Astrocyte (in vitro differentiated cells and primary cell): ENCODE measurements at regions not wholly inside any gene's neighbourhood (a gene's known extent, or its start where the extent isn't known, plus 50 kb on each side); places are given as distances from the start of the nearest gene placed in this dataset.

Source experiments
- CTCF ChIP-seq: IDR thresholded peaks from 2 replicates; pipeline ENCODE4 v1.5.1; 2011; ENCODE audit warnings: low read depth, mild to moderate bottlenecking, inconsistent platforms, low read length, moderate library complexity; ENCODE audit not compliant: insufficient read depth
- EZH2 ChIP-seq: IDR thresholded peaks from 2 replicates; pipeline ENCODE4 v1.6.1; 2012; ENCODE audit warnings: mild to moderate bottlenecking, low read length, inconsistent platforms; ENCODE audit not compliant: insufficient read depth

- TF ChIP-seq EZH2 (no peak), CTCF (no peak)
These were observed 382.8 kb downstream of the EPM2A start for GRCh38 chr6:145352382-145353080.
